Occipital lobe (tissue), 1 donor: ENCODE measurements at regions not wholly inside any gene's neighbourhood (a gene's known extent, or its start where the extent isn't known, plus 50 kb on each side); places are given as distances from the start of the nearest gene placed in this dataset.

Experiments
- DNase-seq: peaks from one replicate; lab custom pipeline; 2025; lab: John Stamatoyannopoulos, UW

DNA sequence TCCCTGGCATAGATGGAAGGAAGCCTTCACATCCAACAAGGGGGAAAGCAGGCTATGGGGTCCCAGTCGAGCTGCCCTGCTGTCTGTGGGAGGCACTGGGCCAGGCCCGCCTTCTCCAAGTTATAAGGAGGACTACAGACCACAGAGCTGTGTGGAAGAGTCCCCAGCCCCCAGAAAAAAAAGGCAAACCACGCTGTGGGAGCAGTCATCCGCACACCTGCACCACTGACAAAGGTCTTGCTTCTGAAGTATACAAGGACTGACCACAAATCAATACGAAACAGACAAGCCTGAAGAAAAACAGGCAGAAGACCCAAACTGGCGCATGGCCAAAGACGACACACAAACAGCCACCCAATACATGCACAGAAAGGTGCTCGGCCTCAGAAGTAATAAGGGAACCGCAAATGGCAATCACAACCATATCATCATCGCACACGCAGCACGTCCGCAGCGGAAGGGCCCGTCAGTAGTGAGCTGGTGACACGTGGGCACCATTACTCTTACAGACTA lies 384.1 kb downstream of the CTTN start:
- no peak for DNase-seq

DNA sequence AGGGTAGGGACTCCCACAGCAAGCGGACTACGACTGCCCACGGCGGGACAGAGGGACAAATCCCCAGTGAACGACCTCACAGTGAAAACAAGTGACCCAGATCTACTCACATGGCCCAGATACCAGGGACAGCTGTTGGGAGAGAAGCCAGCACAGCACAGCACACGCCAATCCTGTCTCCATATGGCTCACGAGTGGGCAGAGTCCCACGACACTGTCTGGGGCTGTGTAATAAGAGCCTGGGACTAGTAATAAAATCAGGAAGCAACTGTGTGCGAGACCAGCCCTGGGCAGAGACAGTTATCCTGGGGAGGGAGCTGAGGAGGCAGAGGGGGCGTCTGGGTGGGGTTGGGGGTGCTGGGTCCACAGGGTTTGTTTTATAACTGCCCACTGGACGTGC lies 385.0 kb downstream of the CTTN start:
- DNase-seq: no peak

DNA sequence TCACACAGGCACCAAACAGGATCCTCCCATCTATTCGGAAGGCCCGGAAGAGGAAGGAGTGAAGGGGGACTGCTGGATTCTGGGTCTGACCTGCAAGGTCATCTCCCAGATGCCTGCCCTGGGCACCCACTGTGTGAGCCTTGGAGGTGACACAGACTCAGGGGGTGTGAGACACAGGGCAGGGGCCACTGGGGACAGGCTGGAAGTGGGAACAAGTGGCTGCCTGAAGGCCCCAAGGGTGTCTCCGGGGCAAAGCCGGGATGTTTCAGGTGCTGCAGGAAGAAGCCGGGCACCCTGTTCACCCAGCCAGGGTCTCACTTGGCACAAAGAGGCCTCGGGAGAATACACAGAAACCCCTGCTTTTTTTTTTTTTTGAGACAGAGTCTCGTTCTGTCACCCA lies 385.5 kb downstream of the CTTN start:
- DNase-seq: no peak

DNA sequence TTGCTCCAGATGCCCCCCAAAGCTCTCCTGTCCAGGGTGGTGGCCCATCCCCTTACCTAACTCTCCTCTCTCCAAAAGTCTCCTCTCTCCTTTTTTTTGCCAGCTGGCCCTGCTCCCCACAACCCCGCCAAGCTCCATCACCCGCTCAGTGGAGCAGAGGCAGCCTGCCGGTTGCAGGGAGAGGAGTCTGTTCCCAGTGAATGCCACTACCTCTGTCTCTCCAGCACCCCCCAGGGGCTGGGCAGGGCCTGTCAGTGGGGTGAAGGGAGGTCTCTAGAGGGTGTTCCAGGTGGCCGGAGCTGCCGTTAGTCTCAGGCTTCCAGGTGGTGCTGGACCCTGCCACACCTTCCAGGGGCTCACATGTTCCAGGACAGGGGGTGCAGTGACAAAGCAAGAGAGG lies 387.0 kb downstream of the CTTN start:
- DNase-seq: no peak

DNA sequence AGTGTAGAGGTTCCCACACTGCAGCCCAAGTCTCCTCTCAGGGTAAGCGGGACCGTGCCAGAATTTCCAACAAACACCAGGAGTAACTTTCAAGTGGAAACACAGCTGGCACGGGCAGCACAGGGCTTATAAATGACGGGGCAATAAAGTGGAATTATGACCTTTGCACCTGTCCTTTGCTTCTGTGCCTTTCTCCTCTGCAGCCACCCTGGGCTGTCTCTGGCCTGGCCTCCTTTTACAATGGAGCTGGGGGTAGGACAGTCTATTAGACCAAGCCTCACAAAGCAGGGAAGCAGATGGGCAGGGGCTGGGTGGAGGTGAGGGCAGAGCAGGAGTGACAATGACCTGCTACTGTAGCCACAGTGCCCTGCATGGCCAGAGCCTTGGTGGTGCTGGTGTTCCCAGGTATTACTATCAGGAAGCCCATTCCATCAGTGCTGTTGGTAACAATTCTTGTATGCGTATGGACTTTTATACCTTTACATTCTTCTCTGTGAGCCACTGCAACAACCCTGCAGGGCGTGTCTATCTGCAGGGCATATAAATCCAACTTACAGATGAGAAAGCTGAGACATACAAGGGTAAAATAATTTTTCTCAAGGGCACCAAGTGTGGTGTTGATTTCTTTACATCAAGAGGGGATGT lies 387.8 kb downstream of the CTTN start:
- DNase-seq: no peak

DNA sequence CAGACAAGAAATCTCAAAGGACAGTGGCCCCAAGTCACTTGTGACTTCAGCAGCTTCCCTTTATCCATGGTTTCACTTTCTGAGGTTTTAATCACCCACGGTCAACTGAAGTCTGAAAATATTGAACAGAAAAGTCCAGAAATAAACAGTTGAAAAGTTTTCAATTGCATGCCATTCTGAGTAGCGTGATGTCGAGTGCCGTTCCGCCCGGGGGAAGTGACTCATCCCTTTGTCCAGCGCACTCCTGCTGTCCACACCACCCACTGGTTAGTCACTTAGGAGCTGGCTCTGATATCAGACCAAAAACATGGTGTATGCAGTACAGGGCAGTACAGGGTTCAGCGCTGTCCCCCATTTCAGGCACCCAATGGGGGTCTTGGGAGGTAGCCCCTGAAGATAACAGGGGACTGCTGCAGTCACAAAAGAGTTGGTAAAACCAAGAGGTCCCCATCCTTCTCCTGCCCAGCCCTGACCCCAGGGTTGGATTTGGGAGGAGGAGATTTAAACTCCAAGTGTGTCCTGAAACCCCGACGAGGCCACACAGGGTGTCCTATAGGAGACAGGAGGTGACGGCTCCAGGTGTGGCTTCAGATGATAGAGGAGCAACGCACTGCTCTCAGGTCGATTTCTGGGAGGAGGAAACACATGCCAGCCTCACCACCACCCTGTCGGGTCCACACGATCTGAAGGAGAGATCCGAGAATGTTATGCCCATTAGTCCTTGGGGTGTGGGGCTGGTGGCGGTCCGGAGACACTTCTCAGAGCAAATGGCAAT lies 390.1 kb downstream of the CTTN start:
- DNase-seq: no peak

DNA sequence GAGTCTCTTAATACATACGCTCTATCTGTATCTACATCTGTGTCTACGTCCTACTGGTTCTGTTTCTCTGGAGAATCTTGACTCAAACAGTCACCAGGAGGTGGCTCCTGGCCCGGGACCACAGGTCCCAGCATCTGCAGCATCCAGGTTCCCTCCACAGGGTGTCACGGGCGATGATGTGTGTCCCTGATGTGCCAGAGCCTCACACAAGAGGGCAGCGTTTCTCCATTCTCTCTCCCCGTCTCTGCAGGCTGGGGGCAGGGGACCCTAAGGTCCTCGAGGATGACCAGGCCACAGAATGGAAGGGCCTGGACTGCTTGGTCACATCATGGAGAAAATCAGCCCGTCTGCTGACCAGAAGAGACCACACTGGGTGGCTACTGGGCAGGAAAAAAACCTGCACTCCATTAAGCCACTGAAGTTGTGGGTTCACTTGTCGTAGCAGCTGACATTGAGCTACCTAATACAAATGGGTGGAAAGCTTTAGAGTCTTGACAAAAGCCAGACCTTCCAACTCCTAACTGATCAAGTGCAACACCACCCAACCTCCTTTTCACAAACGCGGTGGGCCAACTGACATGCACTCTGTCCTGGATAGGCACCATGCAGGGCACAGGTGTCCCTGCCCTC lies 392.5 kb downstream of the CTTN start:
- DNase-seq: no peak

DNA sequence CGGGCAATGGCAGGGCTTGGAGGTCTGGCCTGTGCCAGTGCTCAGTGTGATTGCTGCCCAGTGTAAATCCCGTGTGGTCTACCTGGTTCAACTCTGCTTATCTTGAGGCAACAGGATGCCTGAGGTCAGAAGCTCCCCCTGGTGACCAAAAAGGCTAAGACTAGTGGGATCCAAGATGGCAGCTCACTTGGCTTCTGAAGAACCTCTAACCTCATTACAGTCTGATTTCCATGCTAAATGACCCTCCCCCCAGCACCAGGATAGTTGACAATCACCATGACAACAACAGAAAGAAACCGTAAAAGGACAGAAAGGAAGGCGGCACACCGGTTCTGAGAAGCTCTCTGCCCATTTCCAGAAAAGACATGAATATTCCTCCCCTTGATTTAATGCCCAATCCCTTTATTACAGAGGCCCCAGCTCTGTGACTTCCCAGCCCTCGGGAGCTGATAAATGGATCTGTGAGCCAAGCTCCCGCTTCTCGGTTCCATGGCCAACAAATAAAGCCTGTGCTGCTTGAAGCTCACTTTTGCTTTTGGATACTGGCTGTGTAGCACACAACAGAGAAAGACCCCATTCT lies 398.4 kb downstream of the CTTN start:
- DNase-seq: no peak

DNA sequence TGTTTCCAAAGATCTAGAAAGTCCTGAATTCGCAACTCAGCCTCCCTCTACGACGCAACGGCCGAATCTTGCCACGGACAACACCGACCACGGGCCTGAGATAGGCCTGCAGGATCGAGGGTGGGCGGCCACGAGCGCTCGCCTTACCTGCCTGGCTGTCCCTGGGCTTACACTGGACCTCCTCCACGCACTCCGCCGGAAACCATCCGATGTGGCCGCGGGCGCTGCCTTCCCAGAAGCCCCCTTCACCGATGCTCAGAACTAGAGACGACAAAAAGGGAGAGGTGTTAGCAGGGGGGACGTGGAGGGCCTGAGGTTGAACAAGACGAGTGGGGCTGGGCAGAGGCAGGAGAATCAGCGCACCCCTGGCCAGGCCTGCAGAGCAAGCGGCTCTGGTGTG lies 400.0 kb downstream of the CTTN start:
- DNase-seq: no peak

DNA sequence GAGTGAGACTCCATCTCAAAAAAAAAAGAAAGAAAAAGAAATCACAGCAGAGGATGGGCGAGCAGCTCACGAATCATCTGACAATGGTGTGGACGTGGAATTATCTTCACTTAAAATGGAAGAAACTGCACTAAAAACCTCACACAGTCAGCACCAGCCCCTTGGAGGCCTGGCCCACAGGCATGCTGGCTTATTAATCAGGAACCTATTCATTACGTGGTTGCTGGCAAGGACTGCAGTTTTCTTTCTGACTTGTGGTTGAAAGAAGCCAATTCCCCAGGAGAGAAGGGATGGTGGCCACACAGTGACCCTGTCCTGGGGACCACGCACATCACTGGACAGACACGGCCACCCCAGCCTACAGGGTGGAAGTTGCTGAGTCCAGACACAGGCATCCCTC lies 401.1 kb downstream of the CTTN start:
- no peak for DNase-seq

DNA sequence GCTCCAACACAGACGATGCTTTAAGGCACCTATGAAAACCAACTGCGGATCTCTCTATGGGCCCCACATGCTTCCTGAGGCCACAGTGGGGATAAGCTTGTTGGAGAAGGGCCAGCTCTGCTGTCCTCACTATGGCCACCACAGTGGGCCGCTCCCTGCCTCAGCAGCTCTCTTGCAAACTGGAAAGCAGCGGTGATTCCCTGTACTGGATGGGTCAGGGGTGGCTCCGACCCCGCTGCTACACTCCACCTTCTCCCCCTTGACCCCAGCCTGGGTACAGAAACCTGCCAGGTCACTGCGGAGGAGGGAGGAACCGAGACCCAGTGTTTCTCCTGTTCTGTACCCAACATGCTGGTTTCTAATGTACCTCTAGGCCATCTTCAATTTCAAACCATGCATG lies 403.9 kb downstream of the CTTN start:
- DNase-seq: no peak

DNA sequence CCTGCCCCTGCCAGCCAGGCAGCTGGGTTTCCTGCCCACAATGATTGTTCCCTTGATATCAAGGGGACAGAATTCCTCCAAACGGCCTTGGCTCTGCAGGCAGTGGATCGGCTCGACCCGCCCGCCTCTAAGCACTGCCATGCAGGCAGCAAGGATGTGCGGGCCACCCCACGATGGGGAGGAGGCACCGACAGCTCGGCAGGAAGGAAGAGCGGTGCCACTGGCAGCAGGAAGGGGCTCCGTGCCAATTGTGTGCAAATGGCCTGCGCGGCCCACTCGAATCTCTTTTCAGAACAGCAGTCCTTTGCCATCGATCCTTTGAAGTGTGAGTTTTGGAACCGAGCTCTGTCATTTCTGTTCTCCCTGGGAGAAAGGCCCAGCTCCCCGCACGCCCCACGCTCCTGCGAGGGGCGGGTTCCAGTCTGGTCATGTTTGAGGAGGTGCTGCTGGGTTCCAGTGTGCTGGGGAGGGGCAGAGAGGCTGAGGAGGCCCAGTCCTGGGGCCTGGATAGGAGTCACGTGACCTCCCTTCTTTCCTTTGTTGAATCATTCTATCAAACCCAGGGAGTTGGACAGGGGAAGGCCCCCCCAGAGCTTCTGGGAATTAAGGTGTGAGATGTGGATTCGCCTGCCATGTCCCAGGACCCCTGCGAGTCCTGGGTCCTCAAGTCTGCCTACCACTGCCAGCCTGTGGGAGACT lies 406.0 kb downstream of the CTTN start:
- no peak for DNase-seq

DNA sequence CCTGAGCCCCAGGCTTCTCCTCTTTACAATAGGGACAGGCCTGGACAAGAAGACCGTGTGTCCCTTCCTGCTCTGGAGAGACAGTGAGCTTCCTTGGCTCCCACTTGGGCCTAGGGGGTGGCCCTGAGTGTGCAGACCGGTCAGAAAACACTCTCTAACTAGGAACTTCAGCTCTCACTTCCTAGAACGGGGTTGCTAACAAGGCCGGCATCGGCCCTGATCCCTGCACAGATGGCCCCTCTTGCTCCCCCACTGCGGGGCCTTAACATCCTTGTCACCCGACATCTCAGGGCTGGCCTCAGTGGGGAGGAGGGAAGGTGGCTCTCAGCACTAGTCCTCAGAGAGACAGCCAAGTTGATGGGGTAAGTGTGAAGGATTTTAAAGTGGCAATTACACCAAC lies 406.9 kb downstream of the CTTN start:
- no peak for DNase-seq

DNA sequence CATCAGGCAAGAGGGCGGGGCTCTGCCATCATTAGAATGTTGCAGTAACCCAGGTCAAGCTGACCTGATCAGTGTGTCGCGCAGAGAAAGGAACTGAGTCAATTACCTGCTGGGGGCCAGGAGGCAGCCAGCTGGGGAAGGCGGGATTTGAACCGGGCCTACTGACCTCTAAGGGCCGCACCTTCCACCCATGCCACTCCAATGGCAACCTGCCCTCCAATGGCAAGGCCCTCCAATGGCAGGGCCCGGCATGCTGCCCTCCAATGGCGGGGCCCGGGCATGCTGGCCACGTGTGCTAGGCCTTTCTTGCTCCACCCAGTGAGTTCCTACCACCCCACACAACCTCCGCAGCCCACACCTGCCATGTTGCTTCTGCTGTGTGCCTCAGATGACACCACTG lies 407.6 kb downstream of the CTTN start:
- DNase-seq: no peak

DNA sequence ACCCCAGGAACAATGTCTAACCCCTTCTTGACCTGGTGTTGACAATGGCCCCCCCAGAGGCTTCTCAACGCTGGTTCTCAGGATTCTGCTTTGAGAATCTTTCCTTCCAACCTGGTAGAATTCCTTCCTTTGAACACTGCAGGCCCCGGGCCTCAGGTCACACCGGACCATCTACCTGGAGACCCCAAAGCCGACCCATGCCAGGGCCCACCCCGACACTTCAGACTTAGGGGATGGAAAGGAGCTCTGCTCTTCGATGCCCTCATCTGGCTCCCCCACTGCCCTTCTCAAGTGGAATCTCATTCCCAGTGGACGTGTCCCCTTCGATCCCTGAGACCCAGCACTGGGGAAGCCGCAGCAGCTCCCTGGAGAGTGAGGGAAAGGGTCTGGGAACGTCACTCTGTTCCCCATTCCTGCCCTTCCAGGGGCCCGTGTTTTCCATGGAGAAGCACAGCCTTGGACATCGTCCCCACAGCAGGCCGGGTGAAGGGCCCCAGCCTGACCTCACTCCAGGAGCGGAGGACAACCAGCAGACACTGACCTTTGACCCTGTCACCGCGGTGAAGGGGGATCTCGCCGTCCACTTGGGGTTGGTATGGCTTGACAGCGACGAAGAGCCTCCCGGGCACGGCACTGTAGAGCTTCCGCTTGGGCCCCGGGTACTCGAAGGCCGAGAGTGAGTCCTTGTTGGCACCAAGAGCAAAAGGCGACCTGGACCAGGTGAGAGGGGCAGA lies 408.3 kb downstream of the CTTN start:
- no peak for DNase-seq

DNA sequence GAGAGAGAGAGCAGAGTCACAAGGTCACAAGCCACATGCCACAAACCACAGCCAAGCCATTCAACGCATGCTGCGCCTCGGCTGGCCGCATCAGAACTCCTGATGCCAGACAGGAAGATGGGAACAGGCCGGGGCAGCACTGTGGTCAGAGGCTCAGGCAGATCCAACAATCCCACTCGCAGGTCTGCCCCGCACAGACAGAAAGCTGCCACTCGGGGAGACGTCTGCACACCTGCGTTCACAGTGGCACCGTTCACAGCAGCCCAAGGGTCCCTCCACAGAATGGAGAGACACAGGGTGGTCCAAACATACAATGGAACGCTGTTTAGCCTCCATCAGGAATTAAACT lies 408.8 kb downstream of the CTTN start:
- DNase-seq: no peak

DNA sequence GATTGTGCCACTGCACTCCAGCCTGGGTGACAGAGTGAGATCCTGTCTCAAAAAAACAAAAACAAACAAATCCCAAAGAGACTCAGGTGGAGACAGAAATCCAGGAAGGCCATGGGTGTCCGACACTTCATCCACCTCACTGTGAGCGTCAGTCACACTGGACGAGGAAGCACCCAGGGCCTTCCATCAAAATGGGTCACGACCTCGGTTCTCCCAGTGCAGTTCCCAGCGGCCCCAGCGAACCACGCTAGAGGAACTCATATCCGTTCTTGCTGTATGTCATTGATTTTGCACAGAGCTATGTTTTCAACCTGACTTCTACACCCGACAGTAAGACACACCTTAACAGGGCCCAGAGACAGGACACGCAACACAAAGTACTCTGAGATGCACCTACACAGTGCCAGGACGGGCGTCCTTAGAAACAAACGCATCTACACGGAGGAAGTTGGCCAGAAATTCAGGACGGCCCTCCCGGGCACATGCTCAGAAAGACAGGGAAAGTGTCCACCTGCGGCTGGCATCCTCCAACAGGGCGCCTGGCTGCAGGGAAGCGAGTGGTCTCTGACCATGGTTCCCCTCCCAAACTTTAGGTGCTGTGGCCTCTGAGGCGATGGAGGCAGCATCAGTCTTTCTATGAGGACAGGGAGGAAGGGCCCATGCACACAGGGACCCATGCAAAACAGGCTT lies 410.5 kb downstream of the CTTN start:
- DNase-seq: no peak

DNA sequence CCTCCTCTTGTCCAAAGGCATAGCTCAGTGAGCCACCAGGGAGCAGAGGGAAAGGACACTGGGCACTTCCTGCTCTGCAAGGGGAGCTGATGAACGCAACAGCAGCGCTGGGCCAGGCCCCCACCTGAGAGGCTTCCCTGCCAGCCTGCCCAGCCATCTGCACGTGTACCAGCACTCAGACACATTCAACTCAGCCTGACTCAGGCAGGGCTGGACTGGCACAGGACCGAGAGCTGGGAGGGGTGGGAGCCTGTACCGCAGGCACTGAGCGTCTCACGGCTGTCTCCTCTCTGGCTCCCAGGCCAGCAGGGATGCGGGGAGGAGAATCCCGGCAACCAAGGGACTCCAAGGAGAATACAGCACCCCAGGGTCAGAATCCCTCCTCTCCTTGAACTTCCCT lies 411.8 kb downstream of the CTTN start:
- DNase-seq: no peak

DNA sequence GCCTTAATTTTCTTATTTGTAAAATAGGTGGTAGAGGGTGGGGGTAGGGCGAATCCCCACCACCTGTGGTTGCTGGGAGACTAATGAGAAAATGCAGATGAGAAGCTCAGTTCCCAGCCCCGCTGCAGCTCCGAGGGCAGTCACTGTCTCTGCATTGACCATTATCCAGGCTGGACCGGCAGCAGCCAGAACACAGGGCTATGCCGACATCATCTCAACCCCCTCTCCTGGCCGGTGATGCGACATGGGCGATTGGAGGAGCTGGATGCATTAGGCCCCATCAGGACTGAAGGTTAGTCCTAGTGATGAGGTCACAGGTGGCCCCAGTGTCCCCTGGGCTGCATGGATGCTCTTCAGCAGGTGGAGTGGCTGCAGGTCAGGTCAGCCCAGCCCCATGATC lies 412.4 kb downstream of the CTTN start:
- no peak for DNase-seq

DNA sequence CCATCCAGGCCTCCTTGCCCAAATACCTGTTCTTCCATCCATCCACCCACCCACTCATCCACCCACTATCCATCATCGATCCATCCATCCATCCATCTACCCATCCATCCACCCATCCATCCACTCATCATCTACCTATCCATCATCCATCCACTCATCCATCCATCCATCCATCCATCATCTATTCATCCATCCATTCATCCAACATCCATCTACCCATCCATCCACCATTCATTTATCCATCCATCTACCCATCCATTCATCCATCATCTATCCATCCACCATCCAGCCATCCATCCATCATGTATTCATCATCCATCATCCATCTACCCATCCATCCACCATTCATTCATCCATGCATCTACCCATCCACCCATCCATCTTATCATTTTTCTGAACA lies 413.2 kb downstream of the CTTN start:
- no peak for DNase-seq

DNA sequence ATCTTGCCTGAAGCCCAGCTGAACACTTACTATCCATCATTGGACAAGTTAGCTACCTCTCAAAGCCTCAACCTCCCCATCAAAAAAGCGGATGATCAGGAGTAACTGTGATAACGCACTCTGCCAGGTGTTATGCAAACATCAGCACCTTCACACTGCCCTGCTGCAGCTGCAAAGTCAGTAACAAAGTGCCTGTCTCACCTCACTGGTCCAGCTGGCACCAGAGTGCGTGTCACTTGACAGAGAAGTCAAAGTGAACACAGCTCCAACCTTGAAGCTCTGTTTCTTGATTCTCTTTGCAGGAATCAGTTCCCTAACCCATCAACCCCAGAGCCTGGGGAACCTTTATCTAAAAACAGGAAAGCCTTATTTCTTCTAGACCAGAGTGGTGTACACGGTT lies 413.6 kb downstream of the CTTN start:
- no peak for DNase-seq
